CD14-positive monocyte (primary cell): ENCODE measurements at regions not wholly inside any gene's neighbourhood (a gene's known extent, or its start where the extent isn't known, plus 50 kb on each side); places are given as distances from the start of the nearest gene placed in this dataset.

Experiments
- DNase-seq, 3 donors: peaks; one replicate each; pipeline ENCODE4 v3.0.0-alpha.2; 2011 to 2022
- H2AFZ ChIP-seq: 2 replicates; pipeline ENCODE4 v1.6.0; 2012; ENCODE audit warnings: mild to moderate bottlenecking, low read depth, low read length, inconsistent platforms; ENCODE audit not compliant: insufficient read depth, poor library complexity, severe bottlenecking
- H3K27ac ChIP-seq, 2 donors: 1 replicate in 1 of 2; 2 replicates in 1 of 2; pipeline ENCODE4 v1.5.1; 2012 to 2013; ENCODE audit warnings: low read length in 2 of 2, control low read depth in 1 of 2, inconsistent platforms in 1 of 2, low read depth in 1 of 2, mild to moderate bottlenecking in 1 of 2
- H3K27me3 ChIP-seq, 2 donors: one replicate each; pipeline versions ENCODE4 v1.6.0 to v1.6.1; 2011 to 2013; ENCODE audit warnings: low read length in 2 of 2; ENCODE audit not compliant: control insufficient read depth in 2 of 2, insufficient read depth in 2 of 2
- H3K36me3 ChIP-seq, 2 donors: replicated peaks in 1 of 2; 1 replicate in 1 of 2; 2 replicates in 1 of 2; pipeline versions ENCODE4 v1.5.1 to v1.6.1; 2012 to 2013; ENCODE audit warnings: low read length in 2 of 2, control low read depth in 1 of 2, inconsistent platforms in 1 of 2, mild to moderate bottlenecking in 1 of 2; ENCODE audit not compliant: insufficient read depth in 2 of 2, control insufficient read depth in 1 of 2
- H3K4me1 ChIP-seq, 2 donors: 1 replicate in 1 of 2; 2 replicates in 1 of 2; pipeline versions ENCODE4 v1.5.1 to v1.6.1; 2012 to 2013; ENCODE audit warnings: low read length in 2 of 2, control low read depth in 1 of 2, inconsistent platforms in 1 of 2, mild to moderate bottlenecking in 1 of 2, moderate library complexity in 1 of 2; ENCODE audit not compliant: insufficient read depth in 2 of 2, control insufficient read depth in 1 of 2
- H3K4me2 ChIP-seq: replicated peaks from 2 replicates; pipeline ENCODE3; 2012; ENCODE audit warnings: low read length, moderate library complexity, mild to moderate bottlenecking; ENCODE audit not compliant: poor library complexity, severe bottlenecking; ENCODE audit errors: extremely low read depth
- H3K4me3 ChIP-seq, 3 experiments: fragments of 200-600 bp in 1 of 3; sonication (generic) in 1 of 3; replicated peaks in 1 of 3; 1 replicate in 2 of 3; 2 replicates in 1 of 3; pipeline ENCODE4 v1.5.1; 2011 to 2013; ENCODE audit warnings: low read length in 3 of 3, mild to moderate bottlenecking in 3 of 3, control low read depth in 2 of 3, low read depth in 2 of 3, inconsistent platforms in 1 of 3, moderate library complexity in 1 of 3
- H3K79me2 ChIP-seq: 2 replicates; pipeline ENCODE4 v1.6.0; 2012; ENCODE audit warnings: mild to moderate bottlenecking, control low read depth, inconsistent platforms, low read length, moderate library complexity; ENCODE audit not compliant: insufficient read depth
- H3K9ac ChIP-seq: 2 replicates; pipeline ENCODE4 v1.6.0; 2017; ENCODE audit warnings: low read length, mild to moderate bottlenecking; ENCODE audit not compliant: insufficient read depth, poor library complexity, severe bottlenecking
- H3K9me3 ChIP-seq, 2 donors: replicated peaks in 1 of 2; 1 replicate in 1 of 2; 2 replicates in 1 of 2; pipeline versions ENCODE4 v1.5.1 to v1.6.1; 2012 to 2013; ENCODE audit warnings: low read length in 2 of 2, control low read depth in 1 of 2; ENCODE audit not compliant: control insufficient read depth in 1 of 2, insufficient read depth in 1 of 2
- H4K20me1 ChIP-seq: 2 replicates; pipeline ENCODE4 v1.6.0; 2012; ENCODE audit warnings: mild to moderate bottlenecking, low read length, control low read depth, moderate library complexity; ENCODE audit not compliant: insufficient read depth
- H3K27ac Mint-ChIP-seq, 7 donors: one replicate each; pipeline ENCODE4 v1.8.0; 2020; ENCODE audit warnings: mild to moderate bottlenecking in 7 of 7, mixed read lengths in 7 of 7, moderate library complexity in 6 of 7, inconsistent platforms in 2 of 7
- H3K27me3 Mint-ChIP-seq, 3 donors: one replicate each; pipeline ENCODE4 v1.8.0; 2021 to 2022; ENCODE audit warnings: low read depth in 3 of 3, mild to moderate bottlenecking in 3 of 3, mixed read lengths in 3 of 3, moderate library complexity in 3 of 3, inconsistent platforms in 1 of 3
- H3K36me3 Mint-ChIP-seq, 2 donors: one replicate each; pipeline ENCODE4 v1.8.0; 2020; ENCODE audit warnings: mixed read lengths in 2 of 2, inconsistent platforms in 1 of 2, mild to moderate bottlenecking in 1 of 2
- H3K4me1 Mint-ChIP-seq: one replicate; pipeline ENCODE4 v1.8.0; 2020; ENCODE audit warnings: mild to moderate bottlenecking, mixed read lengths
- H3K4me3 Mint-ChIP-seq, 2 donors: one replicate each; pipeline ENCODE4 v1.8.0; 2020; ENCODE audit warnings: mild to moderate bottlenecking in 2 of 2, mixed read lengths in 2 of 2, moderate library complexity in 1 of 2
- H3K9me3 Mint-ChIP-seq, 7 donors: one replicate each; pipeline ENCODE4 v1.8.0; 2020 to 2022; ENCODE audit warnings: mixed read lengths in 7 of 7, mild to moderate bottlenecking in 6 of 7, moderate library complexity in 6 of 7, inconsistent platforms in 2 of 7
- CTCF ChIP-seq: fragments of 200-600 bp; IDR thresholded peaks from one replicate; pipeline ENCODE4 v1.8.0; 2022; ENCODE audit warnings: antibody characterized with exemption, mild to moderate bottlenecking
- WGBS: methylation state at CpG from one replicate; pipeline ENCODE4 v1.1.5; 2013; ENCODE audit warnings: missing lambda C conversion rate; ENCODE audit not compliant: insufficient coverage; 5-methylcytosine and 5-hydroxymethylcytosine counted together
- intact Hi-C, 2 donors: fragments of 100-400 bp; cut with micrococcal nuclease; formaldehyde crosslinking; loops; one replicate each; pipeline versions ENCODE4 v1.15.0 to v1.15.1; 2023

- Histone ChIP-seq H3K27me3 (no peaks in the 10 kb centered on the region), H2AFZ (no peak overlapping the region), H3K79me2 (no peaks in the 10 kb centered on the region), H3K36me3 (no peaks in the 10 kb centered on the region), H3K9ac (no peak overlapping the region), H3K4me1 (no peaks in the 10 kb centered on the region), H3K9me3 (peaks cover 0 to 8% of the 10 kb centered on the region in 2 donors), H4K20me1 (no peaks in the 10 kb centered on the region), H3K4me2 (no peak overlapping the region), H3K4me3 (no peak overlapping the region), H3K27ac (no peak overlapping the region)
- H3K27me3 Mint-ChIP-seq = peaks cover 2 to 5% (median 5%) of the 10 kb centered on the region in 3 donors
- no peaks in the 10 kb centered on the region for H3K4me1 Mint-ChIP-seq
- WGBS = 85% methylated on average over 12 of the region's 12 CpGs
- intact Hi-C loops = no loop called here
- peaks cover 0 to 5% (median 2%) of the 10 kb centered on the region in 7 donors for H3K9me3 Mint-ChIP-seq
- H3K27ac Mint-ChIP-seq = no peak overlapping the region
- no peak for TF ChIP-seq CTCF
- no peaks in the 10 kb centered on the region for H3K36me3 Mint-ChIP-seq
- H3K4me3 Mint-ChIP-seq = no peak overlapping the region
- no peak for DNase-seq
Measured at GRCh38 chr10:128557149-128557710, 431.0 kb upstream of the MKI67 start.

- H3K36me3 ChIP-seq = no peaks in the 10 kb centered on the region
- peaks cover 0 to 6% of the 10 kb centered on the region in 2 donors for H3K9me3 ChIP-seq
- H3K9ac ChIP-seq = no peak overlapping the region
- intact Hi-C loops = no loop called here
- TF ChIP-seq CTCF = no peak
- no peaks in the 10 kb centered on the region for H3K79me2 ChIP-seq
- no peaks in the 10 kb centered on the region for H3K27me3 ChIP-seq
- no peak overlapping the region for H3K27ac Mint-ChIP-seq
- H3K27me3 Mint-ChIP-seq = peaks cover 2 to 5% (median 3%) of the 10 kb centered on the region in 3 donors
- peaks cover 0 to 4% (median 3%) of the 10 kb centered on the region in 7 donors for H3K9me3 Mint-ChIP-seq
- no peak overlapping the region for H3K4me3 ChIP-seq
- H3K4me2 ChIP-seq = no peak overlapping the region
- no peaks in the 10 kb centered on the region for H3K36me3 Mint-ChIP-seq
- H3K4me1 ChIP-seq = no peaks in the 10 kb centered on the region
- H3K27ac ChIP-seq = no peak overlapping the region
- H3K4me1 Mint-ChIP-seq = no peaks in the 10 kb centered on the region
- no peak overlapping the region for H2AFZ ChIP-seq
- no peak for DNase-seq
- no peak overlapping the region for H3K4me3 Mint-ChIP-seq
- WGBS = no CpG with 5 or more reads among the region's 1 CpG
- H4K20me1 ChIP-seq = no peaks in the 10 kb centered on the region
Measured at GRCh38 chr10:128560406-128560805, 434.2 kb upstream of the MKI67 start.
